GM12878 (cell line): ENCODE measurements at regions not wholly inside any gene's neighbourhood (a gene's known extent, or its start where the extent isn't known, plus 50 kb on each side); places are given as distances from the start of the nearest gene placed in this dataset.

ENCODE experiments used
- ATAC-seq: fragments of 200-7000 bp; cut with Tn5 transposase; 3 replicates; pipeline ENCODE4 v1.9.1; 2020; ENCODE audit warnings: mild to moderate bottlenecking, moderate library complexity
- BruUV-seq: library from RNA; stranded (reverse); fragments of 400-500 nt; replicated peaks from 2 replicates; lab custom pipeline; 2021; lab: Mats Ljungman, UMichigan
- CTCF ChIA-PET: fragments of 300-600 bp; sonication (Branson Sonifier 250); formaldehyde crosslinking; extraction: SDS; loops from one replicate; lab custom pipeline; 2021; ENCODE audit warnings: inconsistent platforms; lab: Yijun Ruan, JAX
- POLR2A ChIA-PET: fragments of 350-600 bp; formaldehyde crosslinking; extraction: SDS; loops from one replicate; lab custom pipeline; 2021; ENCODE audit warnings: inconsistent platforms; lab: Charles Lee
- RAD21 ChIA-PET: fragments of 300-600 bp; sonication (Branson Sonifier 250); formaldehyde crosslinking; loops from one replicate; lab custom pipeline; 2023; ENCODE audit warnings: antibody characterized with exemption; ENCODE audit not compliant: unreplicated experiment; lab: Charles Lee
- SMC1A ChIA-PET: fragments of 300-600 bp; sonication (Branson Sonifier 250); formaldehyde crosslinking; loops from one replicate; lab custom pipeline; 2023; ENCODE audit not compliant: unreplicated experiment, uncharacterized antibody; lab: Charles Lee
- DNase-seq: peaks from one replicate; pipeline ENCODE4 v3.0.0-alpha.2; 2011; ENCODE audit warnings: low read depth, low spot score
- FAIRE-seq: peaks from 3 replicates; lab custom pipeline; 2011; peaks lifted over from hg19 to GRCh38; lab: Jason Lieb, UNC
- H2AFZ ChIP-seq: 2 replicates; pipeline ENCODE4 v1.6.0; 2011; ENCODE audit warnings: low read depth, low read length, control low read depth; ENCODE audit not compliant: control insufficient read depth
- H3K27ac ChIP-seq: 2 replicates; pipeline ENCODE4 v1.5.1; 2011; ENCODE audit warnings: control low read depth; ENCODE audit not compliant: control insufficient read depth, insufficient read depth
- H3K27me3 ChIP-seq, 2 experiments: replicated peaks in 1 of 2; 2 replicates each; pipeline versions ENCODE4 v1.6.0 to v1.6.1; 2011; ENCODE audit warnings: low read length in 1 of 2; ENCODE audit not compliant: control insufficient read depth in 2 of 2, insufficient read depth in 2 of 2
- H3K36me3 ChIP-seq, 2 experiments: 2 replicates each; pipeline ENCODE4 v1.5.1; 2011; ENCODE audit warnings: low read length in 1 of 2; ENCODE audit not compliant: control insufficient read depth in 2 of 2, insufficient read depth in 2 of 2
- H3K4me1 ChIP-seq: 2 replicates; pipeline ENCODE4 v1.6.1; 2011; ENCODE audit warnings: mild to moderate bottlenecking, low read length, moderate library complexity, mixed read lengths; ENCODE audit not compliant: control insufficient read depth, insufficient read depth
- H3K4me2 ChIP-seq: 2 replicates; pipeline ENCODE4 v1.6.0; 2011; ENCODE audit warnings: control low read depth; ENCODE audit not compliant: control insufficient read depth, insufficient read depth
- H3K4me3 ChIP-seq: fragments of 200-600 bp; sonication (generic); 2 replicates; pipeline ENCODE4 v1.5.1; 2016
- H3K79me2 ChIP-seq: 2 replicates; pipeline ENCODE4 v1.6.0; 2011; ENCODE audit warnings: low read length; ENCODE audit not compliant: control insufficient read depth, insufficient read depth
- H3K9ac ChIP-seq: 2 replicates; pipeline ENCODE4 v1.8.0; 2011; ENCODE audit warnings: low read length, control low read depth, mixed read lengths; ENCODE audit not compliant: control insufficient read depth, insufficient read depth
- H3K9me3 ChIP-seq: replicated peaks from 3 replicates; pipeline ENCODE4 v1.5.1; 2011; ENCODE audit warnings: mild to moderate bottlenecking, low read length; ENCODE audit not compliant: control insufficient read depth, insufficient read depth
- H4K20me1 ChIP-seq: 2 replicates; pipeline ENCODE4 v1.6.0; 2011; ENCODE audit not compliant: control insufficient read depth, insufficient read depth
- CBX3 ChIP-seq: fragments of 200-600 bp; sonication (generic); IDR thresholded peaks from 2 replicates; pipeline ENCODE4 v1.6.1; 2016; ENCODE audit warnings: low read depth, borderline replicate concordance
- CHD2 ChIP-seq: IDR thresholded peaks from 2 replicates; pipeline ENCODE4 v1.6.1; 2011; ENCODE audit warnings: low read depth, low read length, improper control_type of control experiment, borderline replicate concordance
- EGR1 ChIP-seq, 2 experiments: IDR thresholded peaks; 1 replicate in 1 of 2; 2 replicates in 1 of 2; pipeline ENCODE4 v1.6.1; 2011 to 2012; ENCODE audit warnings: low read depth in 2 of 2, low read length in 2 of 2, borderline replicate concordance in 1 of 2, mild to moderate bottlenecking in 1 of 2, moderate library complexity in 1 of 2
- HDAC2 ChIP-seq: fragments of 200-600 bp; sonication (generic); IDR thresholded peaks from 2 replicates; pipeline ENCODE4 v1.6.1; 2017
- JUNB ChIP-seq: IDR thresholded peaks from 2 replicates; pipeline ENCODE4 v1.6.1; 2016; ENCODE audit warnings: antibody characterized with exemption, mild to moderate bottlenecking
- JUND ChIP-seq: IDR thresholded peaks from 2 replicates; pipeline ENCODE4 v1.6.1; 2012; ENCODE audit warnings: low read depth, mild to moderate bottlenecking, low read length, improper control_type of control experiment, moderate library complexity
- KAT2A ChIP-seq: conservative IDR thresholded peaks from 2 replicates; pipeline ENCODE4 v1.6.1; 2011; ENCODE audit warnings: low read depth, low read length; ENCODE audit not compliant: control insufficient read depth
- KLF5 ChIP-seq: fragments of 450-650 bp; IDR thresholded peaks from 2 replicates; pipeline ENCODE4 v1.6.1; 2014; ENCODE audit warnings: mild to moderate bottlenecking; ENCODE audit not compliant: partially characterized antibody
- NFXL1 ChIP-seq: fragments of 450-650 bp; IDR thresholded peaks from 2 replicates; pipeline ENCODE4 v1.6.1; 2017; ENCODE audit warnings: antibody characterized with exemption, mild to moderate bottlenecking, borderline replicate concordance
- RELB ChIP-seq: fragments of 450-650 bp; IDR thresholded peaks from 2 replicates; pipeline ENCODE4 v1.6.1; 2017; ENCODE audit warnings: low read depth, mild to moderate bottlenecking, moderate library complexity
- RUNX3 ChIP-seq: IDR thresholded peaks from 2 replicates; pipeline ENCODE4 v1.6.1; 2012; ENCODE audit warnings: low read length, inconsistent platforms
- SPI1 ChIP-seq: IDR thresholded peaks from 2 replicates; pipeline ENCODE4 v1.6.1; 2011; ENCODE audit warnings: low read depth, mild to moderate bottlenecking, low read length, moderate library complexity, borderline replicate concordance; ENCODE audit not compliant: insufficient read depth
- SREBF1 ChIP-seq: IDR thresholded peaks from 2 replicates; pipeline ENCODE4 v1.6.1; 2012; ENCODE audit warnings: mild to moderate bottlenecking, low read length
- USF2 ChIP-seq: IDR thresholded peaks from 2 replicates; pipeline ENCODE4 v1.6.1; 2011; ENCODE audit warnings: low read depth, low read length, improper control_type of control experiment, borderline replicate concordance
- WGBS: methylation state at CpG from one replicate; pipeline ENCODE4 v1.1.6; 2016; ENCODE audit warnings: low lambda C conversion rate; ENCODE audit not compliant: insufficient replicate concordance, insufficient coverage; ENCODE audit errors: missing lambda C conversion rate; 5-methylcytosine and 5-hydroxymethylcytosine counted together
- in situ Hi-C: fragments of 300-500 bp; cut with MboI; formaldehyde crosslinking; loops from 9 replicates; pipeline ENCODE4 v1.14.3; 2018; ENCODE audit warnings: mixed read lengths
- intact Hi-C: fragments of 100-400 bp; cut with micrococcal nuclease; formaldehyde crosslinking; loops from one replicate; pipeline ENCODE4 v1.14.2; 2022; ENCODE audit not compliant: unreplicated experiment
- TF ChIP-seq, protein P1 (sequence below): fragments of 450-650 bp; IDR thresholded peaks from 2 replicates; pipeline ENCODE4 v1.6.1; 2017; ENCODE audit warnings: mild to moderate bottlenecking

DNA sequence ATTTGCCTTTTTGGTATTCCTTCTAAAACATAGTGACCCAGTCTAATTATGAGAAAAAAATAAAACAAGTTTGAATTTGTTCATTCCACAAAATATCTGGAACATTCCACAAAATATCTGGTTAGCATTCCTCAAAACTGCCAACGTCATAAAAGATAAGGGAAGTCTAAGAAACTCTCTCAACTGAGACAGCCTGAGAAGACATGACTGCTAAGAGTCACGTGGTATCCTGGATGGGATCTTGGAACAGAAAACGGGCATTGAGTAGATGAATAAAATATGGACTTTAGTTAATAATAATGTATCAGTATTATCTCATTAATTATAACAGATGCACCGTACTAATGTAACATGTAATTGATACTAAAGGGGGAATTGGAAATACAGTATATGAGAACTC lies 280.9 kb downstream of the ARAP2 start:
- ChIA-PET CTCF (no interaction called here), RAD21 (no interaction called here)

More for the DNA sequence above, 280.9 kb downstream of the ARAP2 start:
- FAIRE-seq (no peak), ATAC-seq (no peak), DNase-seq (no peak)
- in situ Hi-C loops, result no loop called here
- no peaks in the 10 kb centered on the region for H3K9me3 ChIP-seq
- ChIA-PET SMC1A (interaction anchor here (1.0 kb wide), 1 partner anchor 140 kb away, joined by 6 read pairs; no protein-coding TSS in a partner anchor), POLR2A (no interaction called here)
- H3K36me3 ChIP-seq, result no peaks in the 10 kb centered on the region
- no peak overlapping the region for H3K27ac ChIP-seq
- H2AFZ ChIP-seq, result no peak overlapping the region
- H3K4me1 ChIP-seq, result no peaks in the 10 kb centered on the region
- no peaks in the 10 kb centered on the region for H4K20me1 ChIP-seq
- H3K27me3 ChIP-seq, result no peaks in the 10 kb centered on the region
- no peak overlapping the region for H3K4me3 ChIP-seq
- intact Hi-C loops, result loop anchor here (10.0 kb wide), 1 partner anchor 441 kb away; no protein-coding TSS in a partner anchor
- no peak overlapping the region for H3K9ac ChIP-seq
- H3K4me2 ChIP-seq, result no peak overlapping the region
- no peaks in the 10 kb centered on the region for H3K79me2 ChIP-seq
- 24% methylated on average over 4 of the region's 4 CpGs for WGBS
- TF ChIP-seq SREBF1 (no peak), CHD2 (no peak), RELB (no peak), KLF5 (no peak), NFXL1 (no peak), CBX3 (no peak), EGR1 (IDR thresholded peaks at IDR 0.05; ENCODE audit: borderline replicate concordance in 1 of 2, low read depth in 2 of 2, low read length in 2 of 2) (no peak), JUND (no peak), USF2 (no peak), SPI1 (no peak), RUNX3 (no peak), KAT2A (no peak), HDAC2 (no peak), JUNB (no peak)
- TF ChIP-seq, protein P1, sequence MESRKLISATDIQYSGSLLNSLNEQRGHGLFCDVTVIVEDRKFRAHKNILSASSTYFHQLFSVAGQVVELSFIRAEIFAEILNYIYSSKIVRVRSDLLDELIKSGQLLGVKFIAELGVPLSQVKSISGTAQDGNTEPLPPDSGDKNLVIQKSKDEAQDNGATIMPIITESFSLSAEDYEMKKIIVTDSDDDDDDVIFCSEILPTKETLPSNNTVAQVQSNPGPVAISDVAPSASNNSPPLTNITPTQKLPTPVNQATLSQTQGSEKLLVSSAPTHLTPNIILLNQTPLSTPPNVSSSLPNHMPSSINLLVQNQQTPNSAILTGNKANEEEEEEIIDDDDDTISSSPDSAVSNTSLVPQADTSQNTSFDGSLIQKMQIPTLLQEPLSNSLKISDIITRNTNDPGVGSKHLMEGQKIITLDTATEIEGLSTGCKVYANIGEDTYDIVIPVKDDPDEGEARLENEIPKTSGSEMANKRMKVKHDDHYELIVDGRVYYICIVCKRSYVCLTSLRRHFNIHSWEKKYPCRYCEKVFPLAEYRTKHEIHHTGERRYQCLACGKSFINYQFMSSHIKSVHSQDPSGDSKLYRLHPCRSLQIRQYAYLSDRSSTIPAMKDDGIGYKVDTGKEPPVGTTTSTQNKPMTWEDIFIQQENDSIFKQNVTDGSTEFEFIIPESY, result no peak
- no TSS peak for BruUV-seq
